ENCODE measurements at regions not wholly inside any gene's neighbourhood (a gene's known extent, or its start where the extent isn't known, plus 50 kb on each side); places are given as distances from the start of the nearest gene placed in this dataset.
"Not testable (repeated sequence)": the region's sequence is repeated elsewhere in the genome, so short reads cannot be mapped to it uniquely, and the experiment has no call there.

GRCh38 chr2:16416651-16417050 is 249.0 kb downstream of the CYRIA start:
- H4K20me1 ChIP-seq (ENCODE audit: control insufficient read depth, insufficient read depth, low read length, poor library complexity, severe bottlenecking) = no peaks in the 10 kb centered on the region
- DNase-seq (no peak), ATAC-seq (ENCODE audit: low read depth) (no peak)
- intact Hi-C loops (cut with micrococcal nuclease) = no loop called here
- Mint-ChIP-seq H3K27me3 (peaks cover 11% of the 10 kb centered on the region), H3K4me3 (no peak overlapping the region), H3K4me1 (no peaks in the 10 kb centered on the region), H3K9me3 (ENCODE audit: insufficient read depth) (peaks cover 5% of the 10 kb centered on the region), H3K27ac (no peak overlapping the region)
- WGBS (ENCODE audit: insufficient coverage) = 79% methylated on average over 3 of the region's 3 CpGs
- no peaks in the 10 kb centered on the region for H3K36me3 ChIP-seq (replicated peaks in 1 of 2; ENCODE audit: control extremely low read depth in 1 of 2, control insufficient read depth in 1 of 2, extremely low read depth in 1 of 2, insufficient read depth in 2 of 2, low read length in 1 of 2)
- peaks cover 0 to 3% (median 0%) of the 10 kb centered on the region in 3 donors for H3K9me3 ChIP-seq (ENCODE audit: control extremely low read depth in 1 of 3, control insufficient read depth in 2 of 3, insufficient read depth in 1 of 3, low read length in 2 of 3)
- TF ChIP-seq CTCF (IDR thresholded peaks at IDR 0.05) (no peak), EZH2 (IDR thresholded peaks at IDR 0.05; ENCODE audit: borderline replicate concordance, insufficient read depth, low read depth, low read length, poor library complexity, severe bottlenecking) (no peak)
- ChIA-PET CTCF (no interaction called here), POLR2A (no interaction called here)
- no peak overlapping the region for H3K9ac ChIP-seq (ENCODE audit: low read length)
- H3K27ac ChIP-seq (ENCODE audit: low read length in 2 of 2) = no peak overlapping the region
- H3K4me2 ChIP-seq (replicated peaks; ENCODE audit: low read depth, low read length, poor library complexity, severe bottlenecking) = no peak overlapping the region
- H2AFZ ChIP-seq (ENCODE audit: insufficient read depth, low read depth, low read length, poor library complexity, severe bottlenecking) = no peak overlapping the region
- H3K4me1 ChIP-seq (ENCODE audit: control insufficient read depth in 2 of 2, insufficient read depth in 2 of 2, low read length in 2 of 2) = no peaks in the 10 kb centered on the region
- H3K4me3 ChIP-seq (ENCODE audit: control extremely low read depth in 1 of 5, extremely low read depth in 1 of 5, insufficient read depth in 1 of 5, low read depth in 2 of 5, low read length in 4 of 5) = no peak overlapping the region
- no peaks in the 10 kb centered on the region for H3K27me3 ChIP-seq (replicated peaks in 1 of 4; ENCODE audit: control extremely low read depth in 1 of 4, control insufficient read depth in 3 of 4, insufficient read depth in 4 of 4, low read length in 3 of 4)
- no peaks in the 10 kb centered on the region for H3K79me2 ChIP-seq (ENCODE audit: control insufficient read depth, insufficient read depth, low read length)

- H3K9me3 Mint-ChIP-seq (ENCODE audit: insufficient read depth); DNase-seq; H3K27ac ChIP-seq (ENCODE audit: low read length in 2 of 2); intact Hi-C loops (cut with micrococcal nuclease); H3K9ac ChIP-seq (ENCODE audit: low read length); H4K20me1 ChIP-seq (ENCODE audit: control insufficient read depth, insufficient read depth, low read length, poor library complexity, severe bottlenecking); H2AFZ ChIP-seq (ENCODE audit: insufficient read depth, low read depth, low read length, poor library complexity, severe bottlenecking); H3K4me2 ChIP-seq (replicated peaks; ENCODE audit: low read depth, low read length, poor library complexity, severe bottlenecking); H3K9me3 ChIP-seq (ENCODE audit: control extremely low read depth in 1 of 3, control insufficient read depth in 2 of 3, insufficient read depth in 1 of 3, low read length in 2 of 3); H3K4me1 ChIP-seq (ENCODE audit: control insufficient read depth in 2 of 2, insufficient read depth in 2 of 2, low read length in 2 of 2); H3K4me1 Mint-ChIP-seq; H3K79me2 ChIP-seq (ENCODE audit: control insufficient read depth, insufficient read depth, low read length); POLR2A ChIA-PET; H3K27ac Mint-ChIP-seq; H3K4me3 ChIP-seq (ENCODE audit: control extremely low read depth in 1 of 5, extremely low read depth in 1 of 5, insufficient read depth in 1 of 5, low read depth in 2 of 5, low read length in 4 of 5); H3K36me3 ChIP-seq (replicated peaks in 1 of 2; ENCODE audit: control extremely low read depth in 1 of 2, control insufficient read depth in 1 of 2, extremely low read depth in 1 of 2, insufficient read depth in 2 of 2, low read length in 1 of 2); H3K4me3 Mint-ChIP-seq; ATAC-seq (ENCODE audit: low read depth); H3K27me3 ChIP-seq (replicated peaks in 1 of 4; ENCODE audit: control extremely low read depth in 1 of 4, control insufficient read depth in 3 of 4, insufficient read depth in 4 of 4, low read length in 3 of 4): not testable (repeated sequence)
- peaks cover 11% of the 10 kb centered on the region for H3K27me3 Mint-ChIP-seq
- CTCF ChIA-PET = interaction anchor here (1.1 kb wide), 1 partner anchor 17 kb away, joined by 3 read pairs; no protein-coding TSS in a partner anchor
- no CpG with 5 or more reads among the region's 6 CpGs for WGBS (ENCODE audit: insufficient coverage)
Measured at GRCh38 chr2:16415861-16416260, 249.8 kb downstream of the CYRIA start.

Measured in B cell (primary cell).